HepG2 (cell line): ENCODE measurements at regions not wholly inside any gene's neighbourhood (a gene's known extent, or its start where the extent isn't known, plus 50 kb on each side); places are given as distances from the start of the nearest gene placed in this dataset.

ENCODE experiments used
- ATAC-seq: fragments of 200-7000 bp; cut with Tn5 transposase; 3 replicates; pipeline ENCODE4 v1.9.1; 2020; ENCODE audit warnings: mild to moderate bottlenecking, moderate library complexity
- BruUV-seq: library from RNA; stranded (reverse); fragments of 400-500 nt; replicated peaks from 2 replicates; lab custom pipeline; 2021; lab: Mats Ljungman, UMichigan
- CTCF ChIA-PET: fragments of 300-600 bp; formaldehyde crosslinking; extraction: SDS; loops from one replicate; lab custom pipeline; 2021; ENCODE audit warnings: low total read pairs, inconsistent platforms, low intra/inter-chr PET ratio; lab: Yijun Ruan, JAX
- POLR2A ChIA-PET: fragments of 350-600 bp; sonication (Branson Sonifier 250); formaldehyde crosslinking; loops from one replicate; lab custom pipeline; 2020; ENCODE audit warnings: antibody characterized with exemption, inconsistent platforms; lab: Yijun Ruan, JAX
- DNase-seq: peaks from one replicate; pipeline ENCODE4 v3.0.0-alpha.2; 2015; ENCODE audit warnings: low spot score
- FAIRE-seq: peaks from 3 replicates; lab custom pipeline; 2011; peaks lifted over from hg19 to GRCh38; lab: Jason Lieb, UNC
- H2AFZ ChIP-seq: one replicate; pipeline ENCODE4 v1.6.1; 2011; ENCODE audit warnings: low read length, inconsistent platforms
- H3K27ac ChIP-seq: fragments of 300-600 bp; 3 replicates; pipeline ENCODE4 v1.8.0; 2011; ENCODE audit warnings: mixed run types, mild to moderate bottlenecking, mixed read lengths, low read length, inconsistent platforms; ENCODE audit not compliant: insufficient read depth; ENCODE audit errors: extremely low read length
- H3K27me3 ChIP-seq, 2 experiments: fragments of 200-600 bp in 1 of 2; 2 replicates in 1 of 2; 3 replicates in 1 of 2; pipeline versions ENCODE4 v1.6.0 to v1.8.0; 2011; ENCODE audit warnings: low read length in 2 of 2, mild to moderate bottlenecking in 2 of 2, moderate library complexity in 2 of 2, inconsistent platforms in 1 of 2; ENCODE audit not compliant: insufficient read depth in 2 of 2, control insufficient read depth in 1 of 2
- H3K36me3 ChIP-seq, 2 experiments: fragments of 200-600 bp in 1 of 2; replicated peaks in 1 of 2; 2 replicates in 1 of 2; 3 replicates in 1 of 2; pipeline versions ENCODE4 v1.5.1 to v1.8.0; 2011; ENCODE audit warnings: low read length in 2 of 2, inconsistent platforms in 1 of 2; ENCODE audit not compliant: insufficient read depth in 2 of 2, control insufficient read depth in 1 of 2
- H3K4me1 ChIP-seq: 2 replicates; pipeline ENCODE4 v1.5.1; 2012; ENCODE audit warnings: low read length, inconsistent platforms; ENCODE audit not compliant: insufficient read depth
- H3K4me2 ChIP-seq: 2 replicates; pipeline ENCODE4 v1.6.0; 2011; ENCODE audit warnings: low read depth, low read length, inconsistent platforms
- H3K4me3 ChIP-seq, 3 experiments: fragments of 200-600 bp in 1 of 3; sonication (generic), shearing (Covaris generic) in 1 of 3; replicated peaks in 1 of 3; 2 replicates each; pipeline ENCODE4 v1.5.1; 2011 to 2016; ENCODE audit warnings: low read length in 3 of 3, inconsistent platforms in 2 of 3, low read depth in 2 of 3, mild to moderate bottlenecking in 2 of 3, control low read depth in 1 of 3, mixed read lengths in 1 of 3; ENCODE audit not compliant: insufficient read depth in 1 of 3
- H3K79me2 ChIP-seq: one replicate; pipeline ENCODE4 v1.6.1; 2011; ENCODE audit warnings: low read length, inconsistent platforms; ENCODE audit not compliant: insufficient read depth
- H3K9ac ChIP-seq: 2 replicates; pipeline ENCODE4 v1.6.0; 2011; ENCODE audit warnings: mild to moderate bottlenecking, low read depth, low read length, inconsistent platforms; ENCODE audit not compliant: insufficient read depth
- H3K9me3 ChIP-seq: 2 replicates; pipeline ENCODE4 v1.5.1; 2012; ENCODE audit warnings: mild to moderate bottlenecking, low read length
- H4K20me1 ChIP-seq: 2 replicates; pipeline ENCODE4 v1.6.0; 2011; ENCODE audit warnings: inconsistent platforms, mild to moderate bottlenecking, low read length, moderate library complexity; ENCODE audit not compliant: insufficient read depth
- ARNT2 ChIP-seq: sonication (generic); formaldehyde crosslinking; IDR thresholded peaks from 2 replicates; pipeline ENCODE4 v1.8.0; 2022; ENCODE audit warnings: mild to moderate bottlenecking, low read depth, missing genetic modification reagents, moderate library complexity
- HNF4G ChIP-seq, 2 experiments: sonication (generic) in 1 of 2; formaldehyde crosslinking in 1 of 2; IDR thresholded peaks; 2 replicates each; pipeline versions ENCODE4 v1.4.0 to v1.6.1; 2011 to 2020; ENCODE audit warnings: borderline replicate concordance in 2 of 2, low read depth in 2 of 2, mild to moderate bottlenecking in 2 of 2, low read length in 1 of 2, missing genetic modification reagents in 1 of 2, moderate library complexity in 1 of 2
- HOMEZ ChIP-seq: IDR thresholded peaks from 2 replicates; pipeline ENCODE4 v1.6.1; 2016; ENCODE audit warnings: low read depth
- KAT7 ChIP-seq: IDR thresholded peaks from 2 replicates; pipeline ENCODE4 v1.6.1; 2018; ENCODE audit warnings: borderline replicate concordance, missing compliant biosample characterization
- MAZ ChIP-seq, 2 experiments: sonication (generic) in 1 of 2; formaldehyde crosslinking in 1 of 2; IDR thresholded peaks; 2 replicates each; pipeline versions ENCODE4 v1.5.0 to v1.6.1; 2012 to 2020; ENCODE audit warnings: low read depth in 2 of 2, mild to moderate bottlenecking in 2 of 2, borderline replicate concordance in 1 of 2, improper control_type of control experiment in 1 of 2, low read length in 1 of 2, missing genetic modification reagents in 1 of 2, moderate library complexity in 1 of 2
- MXD4 ChIP-seq: IDR thresholded peaks from 2 replicates; pipeline ENCODE4 v1.6.1; 2016; ENCODE audit warnings: mild to moderate bottlenecking, missing biosample characterization, missing genetic modification reagents
- MZF1 ChIP-seq: sonication (generic); formaldehyde crosslinking; IDR thresholded peaks from 2 replicates; pipeline ENCODE4 v1.8.1; 2023; ENCODE audit warnings: mild to moderate bottlenecking, missing genetic modification reagents, borderline replicate concordance
- NCOR1 ChIP-seq: fragments of 200-600 bp; sonication (generic); IDR thresholded peaks from 2 replicates; pipeline ENCODE4 v1.7.0; 2017; ENCODE audit warnings: antibody characterized with exemption, low read length, borderline replicate concordance
- PPARG ChIP-seq: conservative IDR thresholded peaks from 2 replicates; pipeline ENCODE4 v1.6.1; 2016; ENCODE audit warnings: missing biosample characterization, missing genetic modification reagents
- RFX3 ChIP-seq: IDR thresholded peaks from 2 replicates; pipeline ENCODE4 v1.6.1; 2016; ENCODE audit warnings: missing biosample characterization, missing genetic modification reagents
- SIN3A ChIP-seq: IDR thresholded peaks from 2 replicates; pipeline ENCODE4 v1.6.1; 2011; ENCODE audit warnings: low read depth, mild to moderate bottlenecking, control low read depth, low read length, borderline replicate concordance
- SMARCC2 ChIP-seq: fragments of 450-650 bp; IDR thresholded peaks from 2 replicates; pipeline ENCODE4 v1.6.1; 2017; ENCODE audit warnings: antibody characterized with exemption, mild to moderate bottlenecking
- SOX5 ChIP-seq: IDR thresholded peaks from 2 replicates; pipeline ENCODE4 v1.6.1; 2016; ENCODE audit warnings: borderline replicate concordance
- ZFP82 ChIP-seq: sonication (generic); formaldehyde crosslinking; IDR thresholded peaks from 2 replicates; pipeline ENCODE4 v1.5.1; 2020; ENCODE audit warnings: mild to moderate bottlenecking, missing genetic modification reagents, borderline replicate concordance
- ZNF225 ChIP-seq: sonication (generic); formaldehyde crosslinking; IDR thresholded peaks from 2 replicates; pipeline ENCODE4 v1.4.0; 2020; ENCODE audit warnings: mild to moderate bottlenecking, missing genetic modification reagents
- ZNF230 ChIP-seq: sonication (generic); formaldehyde crosslinking; IDR thresholded peaks from 2 replicates; pipeline ENCODE4 v1.4.0; 2020; ENCODE audit warnings: mild to moderate bottlenecking, missing genetic modification reagents
- ZNF251 ChIP-seq: sonication (generic); formaldehyde crosslinking; IDR thresholded peaks from 2 replicates; pipeline ENCODE4 v1.9.0; 2021; ENCODE audit warnings: mild to moderate bottlenecking, missing genetic modification reagents
- ZNF496 ChIP-seq: sonication (generic); formaldehyde crosslinking; IDR thresholded peaks from 2 replicates; pipeline ENCODE4 v1.8.1; 2023; ENCODE audit warnings: mild to moderate bottlenecking, moderate library complexity, missing genetic modification reagents; ENCODE audit not compliant: insufficient replicate concordance
- ZNF547 ChIP-seq: sonication (generic); formaldehyde crosslinking; IDR thresholded peaks from 2 replicates; pipeline ENCODE4 v1.5.1; 2020; ENCODE audit warnings: mild to moderate bottlenecking, missing genetic modification reagents
- ZZZ3 ChIP-seq: sonication (generic); formaldehyde crosslinking; IDR thresholded peaks from 2 replicates; pipeline ENCODE4 v1.4.0; 2020; ENCODE audit warnings: missing genetic modification reagents, mild to moderate bottlenecking, borderline replicate concordance
- WGBS: methylation state at CpG from one replicate; pipeline ENCODE4 v1.1.6; 2017; ENCODE audit warnings: low lambda C conversion rate; 5-methylcytosine and 5-hydroxymethylcytosine counted together
- in situ Hi-C: cut with HindIII; loops from 2 replicates; pipeline ENCODE4 v1.10.0; 2017; ENCODE audit warnings: low pct_unique_long_range_greater_than_20kb; ENCODE audit not compliant: extremely low pct_ligation_motif_present
- intact Hi-C: fragments of 100-400 bp; cut with micrococcal nuclease; formaldehyde crosslinking; loops from one replicate; pipeline ENCODE4 v1.10.0; 2022; ENCODE audit not compliant: unreplicated experiment
- TF ChIP-seq, protein P1 (sequence below): sonication (generic); formaldehyde crosslinking; IDR thresholded peaks from 2 replicates; pipeline ENCODE4 v1.4.0; 2020; ENCODE audit warnings: missing genetic modification reagents

DNA sequence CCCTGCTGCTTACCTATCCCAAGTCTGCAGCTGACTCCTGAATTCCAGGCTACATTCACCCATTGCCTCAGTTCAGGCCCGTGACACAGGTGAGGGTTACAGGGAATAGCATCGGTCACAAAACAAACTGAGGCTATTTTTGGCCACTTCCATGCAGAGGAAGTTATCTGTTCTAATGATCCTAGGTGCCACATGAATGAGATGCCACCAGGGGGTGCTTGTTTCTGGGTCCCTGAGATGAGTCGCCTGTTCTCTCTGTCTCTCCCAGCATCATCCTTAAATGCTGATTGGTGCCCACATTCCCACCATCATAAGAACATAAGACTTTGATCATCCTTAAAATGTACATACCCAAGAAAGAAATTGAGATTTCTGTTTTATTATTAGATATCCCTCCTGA, 119.0 kb upstream of the CELF4 start (continued):
- TF ChIP-seq, protein P1, sequence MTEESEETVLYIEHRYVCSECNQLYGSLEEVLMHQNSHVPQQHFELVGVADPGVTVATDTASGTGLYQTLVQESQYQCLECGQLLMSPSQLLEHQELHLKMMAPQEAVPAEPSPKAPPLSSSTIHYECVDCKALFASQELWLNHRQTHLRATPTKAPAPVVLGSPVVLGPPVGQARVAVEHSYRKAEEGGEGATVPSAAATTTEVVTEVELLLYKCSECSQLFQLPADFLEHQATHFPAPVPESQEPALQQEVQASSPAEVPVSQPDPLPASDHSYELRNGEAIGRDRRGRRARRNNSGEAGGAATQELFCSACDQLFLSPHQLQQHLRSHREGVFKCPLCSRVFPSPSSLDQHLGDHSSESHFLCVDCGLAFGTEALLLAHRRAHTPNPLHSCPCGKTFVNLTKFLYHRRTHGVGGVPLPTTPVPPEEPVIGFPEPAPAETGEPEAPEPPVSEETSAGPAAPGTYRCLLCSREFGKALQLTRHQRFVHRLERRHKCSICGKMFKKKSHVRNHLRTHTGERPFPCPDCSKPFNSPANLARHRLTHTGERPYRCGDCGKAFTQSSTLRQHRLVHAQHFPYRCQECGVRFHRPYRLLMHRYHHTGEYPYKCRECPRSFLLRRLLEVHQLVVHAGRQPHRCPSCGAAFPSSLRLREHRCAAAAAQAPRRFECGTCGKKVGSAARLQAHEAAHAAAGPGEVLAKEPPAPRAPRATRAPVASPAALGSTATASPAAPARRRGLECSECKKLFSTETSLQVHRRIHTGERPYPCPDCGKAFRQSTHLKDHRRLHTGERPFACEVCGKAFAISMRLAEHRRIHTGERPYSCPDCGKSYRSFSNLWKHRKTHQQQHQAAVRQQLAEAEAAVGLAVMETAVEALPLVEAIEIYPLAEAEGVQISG (CRISPR knock-in tag), result no peak
- TF ChIP-seq HOMEZ (CRISPR knock-in tag) (no peak), PPARG (CRISPR knock-in tag) (no peak)

DNA sequence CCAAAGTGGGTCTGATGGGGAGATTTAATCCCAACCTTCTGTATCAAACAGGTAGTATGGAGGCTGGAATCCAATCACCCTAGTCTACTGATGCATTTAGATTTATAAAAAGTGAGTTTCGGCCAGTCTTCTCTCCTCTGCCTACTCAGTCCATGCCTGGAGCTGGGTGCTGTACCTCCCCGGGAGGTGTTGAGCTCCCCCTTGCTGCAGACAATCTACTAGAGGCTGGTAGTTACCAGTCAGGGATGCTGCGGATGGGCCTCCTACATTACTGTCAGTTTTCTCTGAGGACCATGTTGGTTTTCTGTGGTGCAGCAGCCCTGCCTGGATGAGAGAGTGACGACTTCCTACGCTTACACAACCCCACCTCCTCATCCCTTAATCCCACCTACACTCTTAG, 118.6 kb upstream of the CELF4 start:
- ChIA-PET CTCF (no interaction called here), POLR2A (no interaction called here)
- no peak overlapping the region for H3K9ac ChIP-seq
- H3K36me3 ChIP-seq, result no peaks in the 10 kb centered on the region
- intact Hi-C loops, result no loop called here
- ATAC-seq (no peak), DNase-seq (no peak), FAIRE-seq (no peak)
- H3K4me1 ChIP-seq, result no peaks in the 10 kb centered on the region
- H2AFZ ChIP-seq, result no peak overlapping the region
- no peaks in the 10 kb centered on the region for H4K20me1 ChIP-seq
- H3K9me3 ChIP-seq, result no peaks in the 10 kb centered on the region
- H3K27ac ChIP-seq, result no peak overlapping the region
- 7% methylated on average over 5 of the region's 5 CpGs for WGBS
- H3K27me3 ChIP-seq, result peaks cover 0 to 4% of the 10 kb centered on the region in 2 experiments; a peak in 1 of 5 replicates
- H3K4me2 ChIP-seq, result no peak overlapping the region
- no peak overlapping the region for H3K4me3 ChIP-seq
- H3K79me2 ChIP-seq, result no peaks in the 10 kb centered on the region
- in situ Hi-C loops, result no loop called here
- no TSS peak for BruUV-seq
- TF ChIP-seq ZNF225 (CRISPR knock-in tag) (no peak), NCOR1 (no peak), ZNF251 (no peak), SIN3A (no peak), RFX3 (no peak), ZFP82 (CRISPR knock-in tag) (no peak), SMARCC2 (no peak), ZZZ3 (CRISPR knock-in tag) (no peak), MAZ (IDR thresholded peaks at IDR 0.05; ENCODE audit: borderline replicate concordance, low read depth, low read length) (no peak), MAZ (CRISPR knock-in tag; IDR thresholded peaks at IDR 0.05; ENCODE audit: low read depth) (no peak), ZNF547 (CRISPR knock-in tag) (no peak), MZF1 (no peak), SOX5 (CRISPR knock-in tag) (no peak), KAT7 (no peak), ARNT2 (CRISPR knock-in tag) (no peak), ZNF496 (CRISPR knock-in tag) (no peak), HNF4G (IDR thresholded peaks at IDR 0.05; ENCODE audit: borderline replicate concordance, low read depth, low read length) (no peak), HNF4G (CRISPR knock-in tag; IDR thresholded peaks at IDR 0.05; ENCODE audit: borderline replicate concordance, low read depth) (no peak), MXD4 (no peak), ZNF230 (CRISPR knock-in tag) (no peak)
